Smooth muscle cell of the brain vasculature (primary cell): ENCODE measurements at regions not wholly inside any gene's neighbourhood (a gene's known extent, or its start where the extent isn't known, plus 50 kb on each side); places are given as distances from the start of the nearest gene placed in this dataset.
"Not testable (repeated sequence)": the region's sequence is repeated elsewhere in the genome, so short reads cannot be mapped to it uniquely, and the experiment has no call there.

Experiments used
- DNase-seq: peaks from one replicate; pipeline ENCODE4 v3.0.0-alpha.2; 2012; ENCODE audit warnings: low read depth, low spot score

GRCh38 chr5:42949348-42950115 is 90.6 kb downstream of the ANXA2R start:
- DNase-seq: no peak

DNA sequence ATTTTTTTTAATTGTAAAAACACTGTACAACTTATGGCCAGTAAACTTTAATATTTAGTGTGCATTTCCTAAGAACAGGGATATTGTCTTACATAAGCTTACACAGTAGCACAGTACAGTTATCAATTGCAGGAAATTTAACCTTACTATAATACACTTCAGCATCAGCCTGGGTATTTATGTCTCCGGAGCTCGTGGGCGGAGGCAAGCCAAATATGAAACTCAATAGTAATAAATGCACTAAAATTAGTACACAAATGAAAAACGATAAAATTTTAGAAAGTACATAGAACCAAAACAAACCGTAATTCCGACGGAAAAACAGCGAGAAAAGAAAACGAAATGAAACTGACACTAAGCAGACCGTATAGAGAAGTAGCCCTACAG is 91.2 kb downstream of the ANXA2R start:
- DNase-seq: no peak

- DNase-seq: no peak
Measured at GRCh38 chr5:42944989-42945388, 95.1 kb downstream of the ANXA2R start.

- no peak for DNase-seq
Measured at GRCh38 chr5:42943931-42944631, 96.0 kb downstream of the ANXA2R start.

- no peak for DNase-seq
Measured at GRCh38 chr5:42940853-42941252, 99.3 kb downstream of the ANXA2R start.

DNA sequence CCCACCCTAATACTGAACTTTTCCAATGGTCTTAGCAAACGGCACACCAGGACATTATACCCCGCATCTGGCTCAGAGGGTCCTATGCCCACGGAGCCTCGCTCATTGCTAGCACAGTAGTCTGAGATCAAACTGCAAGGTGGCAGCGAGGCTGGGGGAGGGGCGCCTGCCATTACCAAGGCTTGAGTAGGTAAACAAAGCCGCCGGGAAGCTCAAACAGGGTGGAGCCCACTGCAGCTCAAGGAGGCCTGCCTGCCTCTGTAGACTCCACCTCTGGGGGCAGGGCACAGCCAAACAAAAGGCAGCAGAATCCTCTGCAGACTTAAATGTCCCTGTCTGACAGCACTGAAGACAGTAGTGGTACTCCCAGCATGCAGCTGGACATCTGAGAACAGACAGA is 108.1 kb downstream of the ANXA2R start:
- DNase-seq: not testable (repeated sequence)

GRCh38 chr5:42931451-42931850 is 108.7 kb downstream of the ANXA2R start:
- not testable (repeated sequence) for DNase-seq

DNA sequence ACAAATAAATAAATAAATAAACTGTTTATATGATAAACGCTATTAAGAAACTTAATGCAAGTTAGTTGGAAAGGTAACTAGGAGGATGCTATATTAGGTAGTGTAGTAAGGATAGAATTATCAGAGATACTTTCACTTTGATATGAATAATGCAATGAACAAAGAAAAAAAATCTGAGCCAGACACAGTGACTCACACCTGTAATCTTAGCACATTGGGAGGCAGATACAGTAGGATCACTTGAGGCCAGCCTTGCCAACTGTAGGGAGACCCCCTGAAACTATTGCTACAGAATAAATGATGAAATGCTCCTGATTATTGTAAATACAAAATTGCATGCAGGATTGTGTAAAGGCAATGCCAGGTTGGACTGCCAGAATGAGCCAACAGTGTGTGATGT is 109.2 kb downstream of the ANXA2R start:
- DNase-seq: no peak

DNA sequence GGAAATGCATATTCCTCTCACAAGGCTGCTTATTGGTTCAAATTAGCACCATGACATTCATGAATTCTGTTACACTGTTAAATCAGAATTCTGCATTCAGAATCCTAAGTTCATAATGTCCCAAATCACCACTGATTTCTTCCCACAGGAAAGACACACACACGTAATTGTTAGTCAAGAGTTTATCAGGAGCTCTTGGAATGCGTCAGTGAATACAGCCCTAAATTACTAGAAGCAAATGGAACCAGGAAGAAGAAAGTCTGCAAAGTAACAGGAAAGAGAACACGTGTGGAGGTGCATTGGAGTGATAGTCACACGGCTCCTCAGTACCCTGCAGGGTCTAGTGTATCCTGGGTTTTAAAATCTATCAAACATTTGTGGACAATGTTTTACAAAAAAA is 110.2 kb downstream of the ANXA2R start:
- no peak for DNase-seq

- DNase-seq: no peak
Measured at GRCh38 chr5:42927730-42928129, 112.4 kb downstream of the ANXA2R start.

GRCh38 chr5:42924686-42925085 is 113.0 kb upstream of the SELENOP start:
- DNase-seq: no peak

GRCh38 chr5:42924226-42924625 is 112.5 kb upstream of the SELENOP start:
- no peak for DNase-seq

DNA sequence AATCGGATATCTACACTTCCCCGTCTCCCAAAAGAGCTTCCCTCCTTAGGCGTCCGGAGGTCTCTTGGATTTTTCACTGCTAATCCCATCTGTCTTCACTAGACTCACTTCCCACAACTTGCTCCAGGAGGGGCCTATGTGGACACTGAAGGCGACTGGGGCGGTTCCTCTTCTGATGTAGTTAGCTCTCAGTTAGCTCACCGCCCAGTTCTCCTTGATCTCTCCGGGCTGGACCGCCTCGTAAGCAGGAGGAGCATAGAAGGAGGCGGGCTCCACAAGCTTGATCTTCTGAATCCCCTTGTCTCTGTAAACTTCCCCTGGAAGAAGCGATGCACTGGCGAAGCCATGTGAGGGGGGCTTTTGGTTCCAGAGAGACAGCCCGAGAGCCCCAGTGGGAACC is 112.0 kb upstream of the SELENOP start:
- DNase-seq: no peak

GRCh38 chr5:42919600-42919999 is 107.9 kb upstream of the SELENOP start:
- DNase-seq: no peak

- DNase-seq: no peak
Measured at GRCh38 chr5:42915306-42915866, 103.7 kb upstream of the SELENOP start.

DNA sequence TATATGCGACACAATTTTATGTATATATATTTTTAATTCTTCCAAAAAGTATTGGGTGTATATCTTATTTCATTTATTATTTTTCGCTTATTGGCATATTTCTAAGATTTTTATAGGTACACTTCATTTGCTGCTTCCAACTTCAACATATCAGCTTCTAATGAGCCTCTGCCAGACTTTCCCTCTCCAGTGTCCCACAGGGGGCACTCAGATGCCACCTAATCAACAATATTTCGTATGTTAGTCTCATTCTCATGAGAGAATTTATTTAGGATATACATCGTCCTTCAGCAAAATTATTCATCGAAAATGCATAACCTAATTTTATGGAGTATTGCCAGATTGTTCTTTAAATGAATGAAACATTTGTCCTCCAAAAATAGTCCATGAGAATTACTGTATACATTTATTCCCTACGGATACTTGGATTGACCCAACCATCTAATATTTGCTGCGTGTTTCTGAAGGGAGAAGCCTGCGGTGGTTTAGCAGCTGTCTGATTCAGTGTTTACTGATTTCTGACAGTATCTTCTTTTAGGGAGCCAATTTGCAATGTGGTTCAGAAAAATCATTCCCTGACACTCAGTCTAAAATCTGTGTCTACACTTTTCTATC is 100.6 kb upstream of the SELENOP start:
- DNase-seq: peak; percentile 36

GRCh38 chr5:42908509-42909488 is 97.1 kb upstream of the SELENOP start:
- peak; percentile 61 for DNase-seq

GRCh38 chr5:42908086-42908485 is 96.4 kb upstream of the SELENOP start:
- DNase-seq: no peak

DNA sequence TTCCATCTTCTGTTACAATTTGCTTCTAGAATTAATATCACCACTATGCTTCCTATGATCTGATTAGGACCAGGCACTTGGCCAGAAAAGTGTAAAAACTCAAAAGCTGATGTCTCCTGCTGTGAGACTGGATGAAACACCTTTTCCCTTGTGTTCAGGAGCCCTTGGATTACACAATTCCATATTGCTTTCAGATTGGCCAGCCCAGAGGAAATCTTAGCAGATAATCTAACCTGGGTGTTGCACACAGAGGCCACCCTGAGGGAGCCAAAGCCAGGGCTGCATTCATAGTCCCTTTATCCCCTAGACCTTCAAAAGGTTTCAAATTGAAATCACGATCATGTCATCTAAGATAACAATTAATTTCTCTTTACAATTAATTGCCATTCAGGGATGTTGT is 94.1 kb upstream of the SELENOP start:
- no peak for DNase-seq

DNA sequence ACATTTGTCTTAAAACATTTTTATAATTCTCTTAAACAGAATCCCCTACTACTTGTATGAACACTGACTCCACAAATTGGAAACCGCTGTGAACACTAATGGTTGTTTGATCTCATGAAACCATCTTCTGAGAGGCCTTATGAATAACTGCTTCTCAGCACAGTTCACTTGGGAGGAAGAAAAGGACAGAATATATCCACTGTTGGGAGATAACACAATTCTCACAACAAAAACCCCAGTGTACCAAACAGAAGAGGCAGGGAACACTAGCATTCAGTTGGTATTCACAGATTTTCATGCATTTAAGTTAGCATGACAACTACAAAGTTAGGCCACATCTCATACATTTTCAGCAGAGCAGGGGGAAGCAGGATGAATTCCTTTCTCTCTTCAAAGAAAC is 89.0 kb upstream of the SELENOP start:
- no peak for DNase-seq

DNA sequence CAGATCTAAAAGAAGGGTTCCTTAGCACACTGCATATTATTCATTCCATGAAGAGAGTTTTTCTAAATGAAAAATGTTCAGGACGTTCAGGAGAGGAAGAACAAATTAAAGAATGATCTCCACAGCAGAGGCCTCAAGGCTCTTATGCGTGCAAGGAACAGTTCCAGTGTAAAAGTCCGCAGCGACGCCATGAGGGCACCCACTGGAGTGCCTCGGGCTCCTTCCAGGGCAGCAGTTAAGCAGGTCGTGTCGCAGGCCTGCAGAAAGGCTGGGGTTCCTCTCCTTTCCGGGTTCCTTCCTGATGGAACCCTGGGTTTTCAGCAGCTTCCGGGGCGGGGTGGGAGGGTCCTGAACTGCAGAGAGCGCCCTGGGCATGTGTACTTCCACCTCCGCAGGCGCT is 87.1 kb upstream of the SELENOP start:
- no peak for DNase-seq
